GM23338 (cell line): ENCODE measurements at regions not wholly inside any gene's neighbourhood (a gene's known extent, or its start where the extent isn't known, plus 50 kb on each side); places are given as distances from the start of the nearest gene placed in this dataset.

Experiments used
- ATAC-seq: fragments of 200-7000 bp; cut with Tn5 transposase; 3 replicates; pipeline ENCODE4 v1.9.1; 2020
- DNase-seq: peaks from one replicate; pipeline ENCODE4 v3.0.0-alpha.2; 2015; ENCODE audit warnings: low spot score
- H2AFZ ChIP-seq: fragments of 200-600 bp; sonication (generic); 2 replicates; pipeline ENCODE4 v1.8.0; 2016; ENCODE audit warnings: antibody characterized with exemption, mild to moderate bottlenecking, moderate library complexity
- H3F3A ChIP-seq: fragments of 200-600 bp; sonication (generic); replicated peaks from 2 replicates; pipeline ENCODE4 v1.8.0; 2017; ENCODE audit warnings: antibody characterized with exemption, mixed run types, low read depth
- H3K27ac ChIP-seq: fragments of 200-600 bp; sonication (generic); 2 replicates; pipeline ENCODE4 v1.6.1; 2016; ENCODE audit warnings: low read depth
- H3K27me3 ChIP-seq: fragments of 200-600 bp; sonication (generic); 2 replicates; pipeline ENCODE4 v1.8.0; 2016; ENCODE audit warnings: mild to moderate bottlenecking, mixed run types, moderate library complexity; ENCODE audit not compliant: insufficient read depth
- H3K36me3 ChIP-seq: fragments of 200-600 bp; sonication (generic); 2 replicates; pipeline ENCODE4 v1.8.0; 2016; ENCODE audit warnings: mild to moderate bottlenecking; ENCODE audit not compliant: insufficient read depth
- H3K4me1 ChIP-seq: fragments of 200-600 bp; sonication (generic); 2 replicates; pipeline ENCODE4 v1.8.0; 2016; ENCODE audit warnings: mild to moderate bottlenecking, moderate library complexity; ENCODE audit not compliant: insufficient read depth
- H3K4me2 ChIP-seq: fragments of 200-600 bp; sonication (generic); 2 replicates; pipeline ENCODE4 v1.7.1; 2017; ENCODE audit warnings: mixed run types
- H3K4me3 ChIP-seq: fragments of 200-600 bp; sonication (generic); 2 replicates; pipeline ENCODE4 v1.6.1; 2016; ENCODE audit warnings: mixed run types
- H3K79me2 ChIP-seq: fragments of 200-600 bp; sonication (generic); replicated peaks from 2 replicates; pipeline ENCODE4 v1.8.0; 2017; ENCODE audit warnings: mild to moderate bottlenecking; ENCODE audit not compliant: insufficient read depth
- H3K9me2 ChIP-seq: fragments of 200-600 bp; sonication (generic); 2 replicates; pipeline ENCODE4 v1.8.0; 2017; ENCODE audit not compliant: insufficient read depth
- H4K20me1 ChIP-seq: fragments of 200-600 bp; sonication (generic); replicated peaks from 2 replicates; pipeline ENCODE4 v1.8.0; 2017; ENCODE audit warnings: mild to moderate bottlenecking; ENCODE audit not compliant: insufficient read depth
- H3K27ac Mint-ChIP-seq: 2 replicates; pipeline ENCODE4 v1.8.0; 2020; ENCODE audit warnings: inconsistent platforms, mild to moderate bottlenecking, moderate library complexity, mixed read lengths
- H3K27me3 Mint-ChIP-seq: 3 replicates; pipeline ENCODE4 v1.8.0; 2022; ENCODE audit warnings: low read depth, mild to moderate bottlenecking, moderate library complexity, mixed read lengths, inconsistent platforms; ENCODE audit not compliant: insufficient read depth, poor library complexity
- H3K36me3 Mint-ChIP-seq: 3 replicates; pipeline ENCODE4 v1.8.0; 2021; ENCODE audit warnings: low read depth, mild to moderate bottlenecking, inconsistent platforms, moderate library complexity, mixed read lengths
- H3K4me1 Mint-ChIP-seq: 3 replicates; pipeline ENCODE4 v1.8.0; 2020; ENCODE audit warnings: mild to moderate bottlenecking, inconsistent platforms, mixed read lengths
- H3K4me3 Mint-ChIP-seq: 3 replicates; pipeline ENCODE4 v1.8.0; 2021; ENCODE audit warnings: moderate library complexity, mild to moderate bottlenecking, inconsistent platforms, mixed read lengths
- H3K9me3 Mint-ChIP-seq: 3 replicates; pipeline ENCODE4 v1.8.0; 2020; ENCODE audit warnings: moderate library complexity, mild to moderate bottlenecking, inconsistent platforms, mixed read lengths
- EZH2 ChIP-seq: fragments of 200-600 bp; sonication (generic); IDR thresholded peaks from one replicate; pipeline ENCODE4 v1.8.0; 2017; ENCODE audit warnings: antibody characterized with exemption, mild to moderate bottlenecking, low read depth; ENCODE audit not compliant: unreplicated experiment
- EZH2phosphoT487 ChIP-seq: fragments of 200-600 bp; sonication (generic); IDR thresholded peaks from one replicate; pipeline ENCODE4 v1.8.1; 2018; ENCODE audit warnings: antibody characterized with exemption; ENCODE audit not compliant: unreplicated experiment
- JUNB ChIP-seq: IDR thresholded peaks from one replicate; pipeline ENCODE4 v1.6.1; 2016; ENCODE audit warnings: antibody characterized with exemption; ENCODE audit not compliant: unreplicated experiment
- NANOG ChIP-seq: IDR thresholded peaks from 2 replicates; pipeline ENCODE4 v1.6.1; 2016; ENCODE audit warnings: antibody characterized with exemption, borderline replicate concordance
- POLR2AphosphoS5 ChIP-seq: IDR thresholded peaks from 2 replicates; pipeline ENCODE4 v1.6.1; 2016; ENCODE audit warnings: antibody characterized with exemption, low read depth
- ZNF114 ChIP-seq: fragments of 250-450 bp; sonication (Bioruptor Pico); IDR thresholded peaks from 2 replicates; pipeline ENCODE4 v1.5.0; 2020; ENCODE audit warnings: mild to moderate bottlenecking, moderate library complexity
- ZNF331 ChIP-seq: fragments of 250-450 bp; sonication (Bioruptor Pico); IDR thresholded peaks from 2 replicates; pipeline ENCODE4 v1.5.0; 2020; ENCODE audit warnings: low read depth, mild to moderate bottlenecking, moderate library complexity
- TF ChIP-seq, protein P1 (sequence below): IDR thresholded peaks from one replicate; pipeline ENCODE4 v1.6.1; 2018; ENCODE audit warnings: antibody characterized with exemption; ENCODE audit not compliant: unreplicated experiment
- TF ChIP-seq, protein P2 (sequence below), 2 experiments: fragments of 200-600 bp in 1 of 2; sonication (generic) in 1 of 2; conservative IDR thresholded peaks; 2 replicates each; pipeline versions ENCODE4 v1.5.1 to v1.6.1; 2016 to 2017; ENCODE audit warnings: antibody characterized with exemption in 2 of 2, low read depth in 2 of 2, mild to moderate bottlenecking in 2 of 2, moderate library complexity in 1 of 2
- TF ChIP-seq, protein P3 (sequence below): fragments of 250-450 bp; sonication (Bioruptor Pico); IDR thresholded peaks from 2 replicates; pipeline ENCODE4 v1.5.0; 2020; ENCODE audit warnings: mild to moderate bottlenecking, moderate library complexity

DNA sequence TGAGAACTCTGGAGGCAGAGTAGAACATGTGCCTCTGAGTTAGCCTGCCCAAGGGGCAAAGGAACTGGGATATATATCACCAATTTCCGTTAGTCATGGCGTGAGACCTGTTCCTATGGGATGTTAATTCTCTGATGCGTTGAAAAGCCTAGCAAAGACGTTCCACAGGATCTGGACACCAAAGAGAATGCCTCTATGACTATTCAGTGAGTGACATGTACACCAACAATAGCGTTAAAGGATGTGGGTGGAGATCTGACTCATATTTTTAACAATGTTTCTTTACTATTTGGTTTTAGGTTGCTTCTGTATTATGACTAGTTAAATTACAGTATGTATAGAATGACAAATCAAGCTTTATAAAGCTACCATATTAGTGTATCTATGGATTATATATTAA is 320.9 kb upstream of the MC4R start:
- DNase-seq (no peak), ATAC-seq (no peak)

More for the DNA sequence above, 320.9 kb upstream of the MC4R start:
- TF ChIP-seq, protein P1, sequence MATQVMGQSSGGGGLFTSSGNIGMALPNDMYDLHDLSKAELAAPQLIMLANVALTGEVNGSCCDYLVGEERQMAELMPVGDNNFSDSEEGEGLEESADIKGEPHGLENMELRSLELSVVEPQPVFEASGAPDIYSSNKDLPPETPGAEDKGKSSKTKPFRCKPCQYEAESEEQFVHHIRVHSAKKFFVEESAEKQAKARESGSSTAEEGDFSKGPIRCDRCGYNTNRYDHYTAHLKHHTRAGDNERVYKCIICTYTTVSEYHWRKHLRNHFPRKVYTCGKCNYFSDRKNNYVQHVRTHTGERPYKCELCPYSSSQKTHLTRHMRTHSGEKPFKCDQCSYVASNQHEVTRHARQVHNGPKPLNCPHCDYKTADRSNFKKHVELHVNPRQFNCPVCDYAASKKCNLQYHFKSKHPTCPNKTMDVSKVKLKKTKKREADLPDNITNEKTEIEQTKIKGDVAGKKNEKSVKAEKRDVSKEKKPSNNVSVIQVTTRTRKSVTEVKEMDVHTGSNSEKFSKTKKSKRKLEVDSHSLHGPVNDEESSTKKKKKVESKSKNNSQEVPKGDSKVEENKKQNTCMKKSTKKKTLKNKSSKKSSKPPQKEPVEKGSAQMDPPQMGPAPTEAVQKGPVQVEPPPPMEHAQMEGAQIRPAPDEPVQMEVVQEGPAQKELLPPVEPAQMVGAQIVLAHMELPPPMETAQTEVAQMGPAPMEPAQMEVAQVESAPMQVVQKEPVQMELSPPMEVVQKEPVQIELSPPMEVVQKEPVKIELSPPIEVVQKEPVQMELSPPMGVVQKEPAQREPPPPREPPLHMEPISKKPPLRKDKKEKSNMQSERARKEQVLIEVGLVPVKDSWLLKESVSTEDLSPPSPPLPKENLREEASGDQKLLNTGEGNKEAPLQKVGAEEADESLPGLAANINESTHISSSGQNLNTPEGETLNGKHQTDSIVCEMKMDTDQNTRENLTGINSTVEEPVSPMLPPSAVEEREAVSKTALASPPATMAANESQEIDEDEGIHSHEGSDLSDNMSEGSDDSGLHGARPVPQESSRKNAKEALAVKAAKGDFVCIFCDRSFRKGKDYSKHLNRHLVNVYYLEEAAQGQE = no peak
- TF ChIP-seq EZH2phosphoT487 (no peak), NANOG (no peak), ZNF114 (no peak), JUNB (no peak), POLR2AphosphoS5 (no peak), ZNF331 (CRISPR knock-in tag) (no peak), EZH2 (no peak)
- TF ChIP-seq, protein P2, sequence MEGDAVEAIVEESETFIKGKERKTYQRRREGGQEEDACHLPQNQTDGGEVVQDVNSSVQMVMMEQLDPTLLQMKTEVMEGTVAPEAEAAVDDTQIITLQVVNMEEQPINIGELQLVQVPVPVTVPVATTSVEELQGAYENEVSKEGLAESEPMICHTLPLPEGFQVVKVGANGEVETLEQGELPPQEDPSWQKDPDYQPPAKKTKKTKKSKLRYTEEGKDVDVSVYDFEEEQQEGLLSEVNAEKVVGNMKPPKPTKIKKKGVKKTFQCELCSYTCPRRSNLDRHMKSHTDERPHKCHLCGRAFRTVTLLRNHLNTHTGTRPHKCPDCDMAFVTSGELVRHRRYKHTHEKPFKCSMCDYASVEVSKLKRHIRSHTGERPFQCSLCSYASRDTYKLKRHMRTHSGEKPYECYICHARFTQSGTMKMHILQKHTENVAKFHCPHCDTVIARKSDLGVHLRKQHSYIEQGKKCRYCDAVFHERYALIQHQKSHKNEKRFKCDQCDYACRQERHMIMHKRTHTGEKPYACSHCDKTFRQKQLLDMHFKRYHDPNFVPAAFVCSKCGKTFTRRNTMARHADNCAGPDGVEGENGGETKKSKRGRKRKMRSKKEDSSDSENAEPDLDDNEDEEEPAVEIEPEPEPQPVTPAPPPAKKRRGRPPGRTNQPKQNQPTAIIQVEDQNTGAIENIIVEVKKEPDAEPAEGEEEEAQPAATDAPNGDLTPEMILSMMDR (conservative IDR thresholded peaks at IDR 0.05; ENCODE audit: low read depth in 2 of 2) = no peak
- TF ChIP-seq, protein P3, sequence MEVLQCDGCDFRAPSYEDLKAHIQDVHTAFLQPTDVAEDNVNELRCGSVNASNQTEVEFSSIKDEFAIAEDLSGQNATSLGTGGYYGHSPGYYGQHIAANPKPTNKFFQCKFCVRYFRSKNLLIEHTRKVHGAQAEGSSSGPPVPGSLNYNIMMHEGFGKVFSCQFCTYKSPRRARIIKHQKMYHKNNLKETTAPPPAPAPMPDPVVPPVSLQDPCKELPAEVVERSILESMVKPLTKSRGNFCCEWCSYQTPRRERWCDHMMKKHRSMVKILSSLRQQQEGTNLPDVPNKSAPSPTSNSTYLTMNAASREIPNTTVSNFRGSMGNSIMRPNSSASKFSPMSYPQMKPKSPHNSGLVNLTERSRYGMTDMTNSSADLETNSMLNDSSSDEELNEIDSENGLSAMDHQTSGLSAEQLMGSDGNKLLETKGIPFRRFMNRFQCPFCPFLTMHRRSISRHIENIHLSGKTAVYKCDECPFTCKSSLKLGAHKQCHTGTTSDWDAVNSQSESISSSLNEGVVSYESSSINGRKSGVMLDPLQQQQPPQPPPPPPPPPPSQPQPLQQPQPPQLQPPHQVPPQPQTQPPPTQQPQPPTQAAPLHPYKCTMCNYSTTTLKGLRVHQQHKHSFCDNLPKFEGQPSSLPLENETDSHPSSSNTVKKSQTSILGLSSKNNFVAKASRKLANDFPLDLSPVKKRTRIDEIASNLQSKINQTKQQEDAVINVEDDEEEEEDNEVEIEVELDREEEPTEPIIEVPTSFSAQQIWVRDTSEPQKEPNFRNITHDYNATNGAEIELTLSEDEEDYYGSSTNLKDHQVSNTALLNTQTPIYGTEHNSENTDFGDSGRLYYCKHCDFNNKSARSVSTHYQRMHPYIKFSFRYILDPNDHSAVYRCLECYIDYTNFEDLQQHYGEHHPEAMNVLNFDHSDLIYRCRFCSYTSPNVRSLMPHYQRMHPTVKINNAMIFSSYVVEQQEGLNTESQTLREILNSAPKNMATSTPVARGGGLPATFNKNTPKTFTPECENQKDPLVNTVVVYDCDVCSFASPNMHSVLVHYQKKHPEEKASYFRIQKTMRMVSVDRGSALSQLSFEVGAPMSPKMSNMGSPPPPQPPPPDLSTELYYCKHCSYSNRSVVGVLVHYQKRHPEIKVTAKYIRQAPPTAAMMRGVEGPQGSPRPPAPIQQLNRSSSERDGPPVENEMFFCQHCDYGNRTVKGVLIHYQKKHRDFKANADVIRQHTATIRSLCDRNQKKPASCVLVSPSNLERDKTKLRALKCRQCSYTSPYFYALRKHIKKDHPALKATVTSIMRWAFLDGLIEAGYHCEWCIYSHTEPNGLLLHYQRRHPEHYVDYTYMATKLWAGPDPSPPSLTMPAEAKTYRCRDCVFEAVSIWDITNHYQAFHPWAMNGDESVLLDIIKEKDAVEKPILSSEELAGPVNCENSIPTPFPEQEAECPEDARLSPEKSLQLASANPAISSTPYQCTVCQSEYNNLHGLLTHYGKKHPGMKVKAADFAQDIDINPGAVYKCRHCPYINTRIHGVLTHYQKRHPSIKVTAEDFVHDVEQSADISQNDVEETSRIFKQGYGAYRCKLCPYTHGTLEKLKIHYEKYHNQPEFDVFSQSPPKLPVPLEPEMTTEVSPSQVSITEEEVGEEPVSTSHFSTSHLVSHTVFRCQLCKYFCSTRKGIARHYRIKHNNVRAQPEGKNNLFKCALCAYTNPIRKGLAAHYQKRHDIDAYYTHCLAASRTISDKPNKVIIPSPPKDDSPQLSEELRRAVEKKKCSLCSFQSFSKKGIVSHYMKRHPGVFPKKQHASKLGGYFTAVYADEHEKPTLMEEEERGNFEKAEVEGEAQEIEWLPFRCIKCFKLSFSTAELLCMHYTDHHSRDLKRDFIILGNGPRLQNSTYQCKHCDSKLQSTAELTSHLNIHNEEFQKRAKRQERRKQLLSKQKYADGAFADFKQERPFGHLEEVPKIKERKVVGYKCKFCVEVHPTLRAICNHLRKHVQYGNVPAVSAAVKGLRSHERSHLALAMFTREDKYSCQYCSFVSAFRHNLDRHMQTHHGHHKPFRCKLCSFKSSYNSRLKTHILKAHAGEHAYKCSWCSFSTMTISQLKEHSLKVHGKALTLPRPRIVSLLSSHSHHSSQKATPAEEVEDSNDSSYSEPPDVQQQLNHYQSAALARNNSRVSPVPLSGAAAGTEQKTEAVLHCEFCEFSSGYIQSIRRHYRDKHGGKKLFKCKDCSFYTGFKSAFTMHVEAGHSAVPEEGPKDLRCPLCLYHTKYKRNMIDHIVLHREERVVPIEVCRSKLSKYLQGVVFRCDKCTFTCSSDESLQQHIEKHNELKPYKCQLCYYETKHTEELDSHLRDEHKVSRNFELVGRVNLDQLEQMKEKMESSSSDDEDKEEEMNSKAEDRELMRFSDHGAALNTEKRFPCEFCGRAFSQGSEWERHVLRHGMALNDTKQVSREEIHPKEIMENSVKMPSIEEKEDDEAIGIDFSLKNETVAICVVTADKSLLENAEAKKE (CRISPR knock-in tag) = no peak
- H3K4me3 ChIP-seq = no peak overlapping the region
- Mint-ChIP-seq H3K27me3 (no peaks in the 10 kb centered on the region), H3K9me3 (no peaks in the 10 kb centered on the region), H3K36me3 (no peaks in the 10 kb centered on the region), H3K27ac (no peak overlapping the region), H3K4me3 (no peak overlapping the region), H3K4me1 (no peaks in the 10 kb centered on the region)
- H3K79me2 ChIP-seq = no peaks in the 10 kb centered on the region
- H3F3A ChIP-seq = no peaks in the 10 kb centered on the region
- H3K4me1 ChIP-seq = no peaks in the 10 kb centered on the region
- no peaks in the 10 kb centered on the region for H3K36me3 ChIP-seq
- no peak overlapping the region for H3K4me2 ChIP-seq
- no peak overlapping the region for H3K27ac ChIP-seq
- H2AFZ ChIP-seq = no peak overlapping the region
- H4K20me1 ChIP-seq = no peaks in the 10 kb centered on the region
- no peaks in the 10 kb centered on the region for H3K27me3 ChIP-seq
- H3K9me2 ChIP-seq = no peaks in the 10 kb centered on the region
